Fibroblast of pulmonary artery (primary cell): ENCODE measurements at regions not wholly inside any gene's neighbourhood (a gene's known extent, or its start where the extent isn't known, plus 50 kb on each side); places are given as distances from the start of the nearest gene placed in this dataset.

Experiments
- DNase-seq: peaks from one replicate; pipeline ENCODE4 v3.0.0-alpha.2; 2010; ENCODE audit warnings: low read depth
- H3K4me3 ChIP-seq: replicated peaks from 2 replicates; pipeline ENCODE4 v1.5.1; 2011; ENCODE audit warnings: low read depth, mild to moderate bottlenecking, control low read depth, low read length, moderate library complexity
- TF ChIP-seq, protein P1 (sequence below): IDR thresholded peaks from 2 replicates; pipeline ENCODE4 v1.5.1; 2011; ENCODE audit warnings: mild to moderate bottlenecking, control low read depth, low read length, inconsistent platforms; ENCODE audit errors: missing control alignments

DNA sequence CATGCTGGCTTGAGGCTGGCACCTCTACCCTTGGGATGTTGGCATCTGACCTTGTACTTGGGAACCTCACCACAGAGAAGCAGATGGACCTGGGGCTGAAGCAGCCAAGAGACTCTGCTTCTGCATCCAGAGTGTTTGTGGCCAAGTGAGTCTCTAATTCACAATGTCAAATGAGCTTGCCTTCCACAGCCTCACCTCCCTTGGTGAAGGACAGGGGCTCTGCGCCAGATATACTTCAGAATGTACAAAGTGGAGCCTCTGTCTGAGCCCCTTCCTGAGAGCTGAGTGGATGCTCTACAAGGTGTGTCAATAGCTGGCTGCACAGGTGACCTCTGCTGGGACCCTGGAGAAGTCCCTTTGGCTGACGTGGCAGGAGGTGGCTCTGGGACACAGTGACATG, 508.9 kb downstream of the CDH26 start:
- TF ChIP-seq, protein P1, sequence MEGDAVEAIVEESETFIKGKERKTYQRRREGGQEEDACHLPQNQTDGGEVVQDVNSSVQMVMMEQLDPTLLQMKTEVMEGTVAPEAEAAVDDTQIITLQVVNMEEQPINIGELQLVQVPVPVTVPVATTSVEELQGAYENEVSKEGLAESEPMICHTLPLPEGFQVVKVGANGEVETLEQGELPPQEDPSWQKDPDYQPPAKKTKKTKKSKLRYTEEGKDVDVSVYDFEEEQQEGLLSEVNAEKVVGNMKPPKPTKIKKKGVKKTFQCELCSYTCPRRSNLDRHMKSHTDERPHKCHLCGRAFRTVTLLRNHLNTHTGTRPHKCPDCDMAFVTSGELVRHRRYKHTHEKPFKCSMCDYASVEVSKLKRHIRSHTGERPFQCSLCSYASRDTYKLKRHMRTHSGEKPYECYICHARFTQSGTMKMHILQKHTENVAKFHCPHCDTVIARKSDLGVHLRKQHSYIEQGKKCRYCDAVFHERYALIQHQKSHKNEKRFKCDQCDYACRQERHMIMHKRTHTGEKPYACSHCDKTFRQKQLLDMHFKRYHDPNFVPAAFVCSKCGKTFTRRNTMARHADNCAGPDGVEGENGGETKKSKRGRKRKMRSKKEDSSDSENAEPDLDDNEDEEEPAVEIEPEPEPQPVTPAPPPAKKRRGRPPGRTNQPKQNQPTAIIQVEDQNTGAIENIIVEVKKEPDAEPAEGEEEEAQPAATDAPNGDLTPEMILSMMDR, result no peak
- H3K4me3 ChIP-seq, result no peak overlapping the region
- no peak for DNase-seq

GRCh38 chr20:60467771-60468170, 509.5 kb downstream of the CDH26 start:
- TF ChIP-seq, protein P1, result no peak
- no peak overlapping the region for H3K4me3 ChIP-seq
- DNase-seq, result no peak

DNA sequence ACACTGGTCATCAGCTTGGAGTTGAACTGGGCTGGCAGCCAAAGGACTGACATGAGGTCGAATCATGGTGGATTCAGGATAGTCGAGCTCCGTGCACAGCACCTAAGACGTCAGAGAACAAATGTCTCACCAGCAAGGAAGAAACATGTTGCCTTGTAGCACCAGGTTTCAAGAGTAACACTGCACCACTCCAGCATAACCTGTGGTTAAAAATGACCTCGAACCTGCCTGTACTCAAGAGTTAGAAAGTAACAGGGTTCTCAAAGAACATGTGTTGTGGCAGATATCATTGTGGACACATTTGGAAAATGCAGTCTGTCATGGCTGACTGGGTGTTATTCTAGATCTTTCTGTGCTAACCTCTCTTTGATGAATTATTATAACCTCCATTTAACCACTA, 511.6 kb downstream of the CDH26 start:
- TF ChIP-seq, protein P1, result no peak
- H3K4me3 ChIP-seq, result no peak overlapping the region
- DNase-seq, result no peak

DNA sequence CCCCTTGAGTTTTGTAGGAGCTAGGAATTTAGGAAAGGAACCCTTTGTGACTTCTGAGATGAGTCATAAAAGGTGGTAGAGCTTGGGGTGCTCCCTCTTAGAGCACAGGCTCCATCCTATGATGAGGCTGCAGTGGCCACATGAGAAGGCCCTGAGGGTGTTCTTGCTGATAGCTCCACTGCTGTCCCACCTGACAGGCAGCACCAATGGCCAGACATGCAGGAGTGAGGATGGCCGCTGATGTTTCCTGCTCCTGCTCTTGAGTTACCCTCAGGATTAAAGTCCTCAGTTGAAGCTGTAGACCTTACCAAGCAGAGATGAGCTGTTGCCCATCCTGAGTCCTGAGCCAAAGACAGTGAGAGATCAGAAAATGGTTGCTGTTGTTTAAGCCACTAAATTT, 512.1 kb downstream of the CDH26 start:
- TF ChIP-seq, protein P1, result no peak
- no peak overlapping the region for H3K4me3 ChIP-seq
- no peak for DNase-seq

DNA sequence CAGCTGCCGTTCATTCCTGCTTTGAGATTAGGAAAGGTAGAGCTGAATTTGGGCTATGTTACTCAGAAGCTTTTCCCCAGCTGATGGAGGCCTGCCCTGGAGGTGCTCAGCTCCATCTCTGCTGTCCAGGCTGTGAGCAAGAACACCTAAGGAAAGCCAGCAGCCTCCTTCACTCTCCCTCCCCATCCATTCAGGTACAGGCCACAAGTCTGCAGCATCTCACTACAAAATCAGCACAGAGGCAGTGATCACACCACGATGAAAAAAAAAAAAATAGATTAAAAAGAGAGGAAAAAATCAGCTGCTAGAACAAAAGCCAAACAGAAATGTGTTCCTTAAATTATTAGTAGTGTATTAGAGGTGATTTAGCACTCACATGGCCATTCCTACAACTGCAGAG, 515.0 kb downstream of the CDH26 start:
- DNase-seq, result no peak
- no peak overlapping the region for H3K4me3 ChIP-seq
- TF ChIP-seq, protein P1, result no peak

DNA sequence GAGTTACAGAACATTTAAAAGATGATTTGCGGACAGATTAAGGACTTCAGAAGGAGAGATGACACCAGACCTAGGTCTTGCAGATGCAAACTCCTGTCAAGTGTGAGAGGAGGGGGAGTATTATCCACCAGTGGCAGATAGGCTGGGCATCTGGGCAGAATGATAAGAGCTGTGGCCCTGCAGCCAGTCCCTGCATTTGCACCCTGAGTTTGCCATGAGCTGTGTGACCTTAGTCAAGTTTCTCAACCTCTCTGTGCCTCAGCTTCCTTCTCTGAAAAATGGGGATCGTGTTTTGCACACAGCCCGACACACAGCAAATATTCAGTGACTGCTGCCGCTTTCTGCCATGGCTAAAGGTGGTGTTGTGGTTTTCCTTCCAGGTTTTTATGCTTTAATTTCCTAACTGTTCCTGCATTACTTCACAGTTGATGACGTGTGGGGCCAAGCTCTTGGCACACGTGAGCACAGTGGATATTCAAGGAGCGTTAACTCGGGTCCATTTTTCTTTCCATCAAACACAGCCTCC, 516.2 kb downstream of the CDH26 start:
- H3K4me3 ChIP-seq, result no peak overlapping the region
- no peak for DNase-seq
- TF ChIP-seq, protein P1, result no peak

GRCh38 chr20:60476045-60476444, 517.8 kb downstream of the CDH26 start:
- TF ChIP-seq, protein P1, result no peak
- no peak for DNase-seq

More at GRCh38 chr20:60476045-60476444, 517.8 kb downstream of the CDH26 start:
- H3K4me3 ChIP-seq, result no peak overlapping the region
